ENCODE measurements at regions not wholly inside any gene's neighbourhood (a gene's known extent, or its start where the extent isn't known, plus 50 kb on each side); places are given as distances from the start of the nearest gene placed in this dataset.
A peak's percentile ranks its signal among the peaks of the same experiment; 100 is the strongest.

DNA sequence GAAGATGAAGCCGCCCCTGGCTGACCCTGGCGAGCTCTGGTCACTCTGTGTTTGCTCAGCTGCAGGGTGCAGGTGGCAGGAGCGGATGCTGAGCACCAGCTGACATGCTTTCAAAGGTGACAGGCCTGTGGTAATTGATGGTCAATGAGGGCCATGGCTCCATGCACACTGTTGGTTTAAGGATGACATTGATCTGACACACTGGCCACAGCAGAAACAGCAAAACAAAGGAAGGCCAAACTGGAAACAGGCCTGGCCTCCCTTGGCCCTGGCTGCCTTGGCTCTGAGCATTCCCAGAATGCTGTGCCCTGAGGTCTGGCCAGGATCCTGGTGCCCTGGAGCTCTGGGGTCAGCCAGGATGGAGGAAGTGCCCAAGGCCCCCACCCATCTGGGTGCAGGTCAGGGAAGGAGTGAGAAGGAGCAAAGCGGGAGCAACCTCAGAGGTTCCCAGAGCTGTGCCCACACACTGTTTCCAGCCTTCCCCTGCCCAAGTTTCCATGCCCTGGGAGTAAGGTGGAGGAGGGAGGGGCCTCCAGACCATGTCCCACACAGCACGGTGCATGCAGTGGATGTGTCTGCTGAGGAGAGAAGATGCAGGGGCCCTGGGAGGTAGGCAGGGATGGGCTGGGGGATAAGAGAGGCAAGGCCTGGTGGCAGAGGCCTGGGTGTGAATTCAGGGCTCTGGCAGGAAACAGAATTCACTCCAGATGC, 302.2 kb downstream of the RPS24 start:
- peak; percentile 51 to 94 (median 74) for ATAC-seq
- 37% methylated on average over 5 of the region's 5 CpGs for WGBS (ENCODE audit: insufficient coverage, low coverage, low lambda C conversion rate, missing lambda C conversion rate)
- no peak overlapping the region for H3K4me3 ChIP-seq
- H3K4me1 ChIP-seq, result peaks cover 0 to 12% (median 0%) of the 10 kb centered on the region in 4 donors
- H3K27ac ChIP-seq, result peak overlapping the region in 1 of 3 donors; percentile 18
- TF ChIP-seq POLR2A (IDR thresholded peaks at IDR 0.05), result no peak
- TF ChIP-seq, protein P1, sequence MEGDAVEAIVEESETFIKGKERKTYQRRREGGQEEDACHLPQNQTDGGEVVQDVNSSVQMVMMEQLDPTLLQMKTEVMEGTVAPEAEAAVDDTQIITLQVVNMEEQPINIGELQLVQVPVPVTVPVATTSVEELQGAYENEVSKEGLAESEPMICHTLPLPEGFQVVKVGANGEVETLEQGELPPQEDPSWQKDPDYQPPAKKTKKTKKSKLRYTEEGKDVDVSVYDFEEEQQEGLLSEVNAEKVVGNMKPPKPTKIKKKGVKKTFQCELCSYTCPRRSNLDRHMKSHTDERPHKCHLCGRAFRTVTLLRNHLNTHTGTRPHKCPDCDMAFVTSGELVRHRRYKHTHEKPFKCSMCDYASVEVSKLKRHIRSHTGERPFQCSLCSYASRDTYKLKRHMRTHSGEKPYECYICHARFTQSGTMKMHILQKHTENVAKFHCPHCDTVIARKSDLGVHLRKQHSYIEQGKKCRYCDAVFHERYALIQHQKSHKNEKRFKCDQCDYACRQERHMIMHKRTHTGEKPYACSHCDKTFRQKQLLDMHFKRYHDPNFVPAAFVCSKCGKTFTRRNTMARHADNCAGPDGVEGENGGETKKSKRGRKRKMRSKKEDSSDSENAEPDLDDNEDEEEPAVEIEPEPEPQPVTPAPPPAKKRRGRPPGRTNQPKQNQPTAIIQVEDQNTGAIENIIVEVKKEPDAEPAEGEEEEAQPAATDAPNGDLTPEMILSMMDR (IDR thresholded peaks at IDR 0.05), result no peak
- DNase-seq, result peak; percentile 35 to 81 (median 74)
- intact Hi-C loops (cut with DNase I), result no loop called here
- H3K36me3 ChIP-seq, result no peaks in the 10 kb centered on the region
- H3K27me3 ChIP-seq, result no peaks in the 10 kb centered on the region
- no peaks in the 10 kb centered on the region for H3K9me3 ChIP-seq

DNA sequence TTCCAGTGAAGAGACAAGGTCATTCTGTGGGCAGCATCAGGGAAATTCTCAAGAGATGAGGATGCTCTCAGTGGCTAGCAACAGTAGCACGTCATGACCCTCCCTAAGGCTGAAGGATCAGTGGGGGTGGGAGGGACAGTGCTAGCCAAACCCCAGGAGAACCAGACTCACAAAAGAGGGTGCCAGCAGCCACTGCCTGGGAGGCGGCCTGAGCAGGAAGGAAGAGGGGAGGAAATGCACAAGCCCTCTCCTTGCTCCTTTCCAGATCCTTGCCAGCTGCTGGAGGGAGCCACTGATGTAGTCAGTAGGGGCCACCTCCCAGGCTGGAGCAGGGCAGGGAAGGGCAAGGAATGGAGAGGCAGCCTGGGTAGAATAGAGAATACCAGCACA, 302.7 kb downstream of the RPS24 start:
- Histone ChIP-seq H3K27ac (no peak overlapping the region), H3K4me1 (peaks cover 0 to 12% (median 0%) of the 10 kb centered on the region in 4 donors), H3K4me3 (no peak overlapping the region), H3K27me3 (no peaks in the 10 kb centered on the region), H3K9me3 (no peaks in the 10 kb centered on the region), H3K36me3 (no peaks in the 10 kb centered on the region)
- ATAC-seq (peak in 1 of 4 donors; percentile 18), DNase-seq (peak in 1 of 3 donors; percentile 42)
- WGBS (ENCODE audit: insufficient coverage, low coverage, low lambda C conversion rate, missing lambda C conversion rate), result 80% methylated on average over 1 of the region's 2 CpGs
- TF ChIP-seq POLR2A (IDR thresholded peaks at IDR 0.05), result no peak
- TF ChIP-seq, protein P1 (IDR thresholded peaks at IDR 0.05), result no peak
- intact Hi-C loops (cut with DNase I), result no loop called here

DNA sequence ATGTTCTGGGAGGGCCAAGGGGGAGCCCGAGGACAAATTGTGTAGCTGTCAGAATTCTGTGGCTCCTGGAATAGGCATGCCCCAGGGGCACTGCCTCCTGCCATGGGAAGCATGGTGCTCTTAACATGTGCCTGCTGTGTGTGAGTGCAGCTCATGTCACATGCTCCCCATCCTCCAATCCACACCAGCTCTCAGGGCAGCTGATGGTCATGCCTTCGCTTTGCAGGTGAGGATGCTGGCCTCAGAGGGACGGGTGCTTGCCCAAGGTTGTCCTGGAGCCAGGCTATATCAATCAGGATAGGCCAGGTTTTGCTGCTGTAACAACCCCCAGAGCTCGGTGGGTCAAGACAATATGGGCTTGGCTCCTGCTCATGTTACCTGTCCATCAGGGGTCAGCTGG, 303.4 kb downstream of the RPS24 start:
- Histone ChIP-seq H3K4me1 (peaks cover 0 to 12% (median 0%) of the 10 kb centered on the region in 4 donors), H3K4me3 (no peak overlapping the region), H3K27ac (no peak overlapping the region), H3K27me3 (no peaks in the 10 kb centered on the region), H3K36me3 (no peaks in the 10 kb centered on the region), H3K9me3 (no peaks in the 10 kb centered on the region)
- TF ChIP-seq, protein P1 (IDR thresholded peaks at IDR 0.05), result no peak
- no peak for TF ChIP-seq POLR2A (IDR thresholded peaks at IDR 0.05)
- peak in 1 of 3 donors; percentile 37 for DNase-seq
- intact Hi-C loops (cut with DNase I), result no loop called here
- no peak for ATAC-seq
- WGBS (ENCODE audit: insufficient coverage, low coverage, low lambda C conversion rate, missing lambda C conversion rate), result 60% methylated on average over 1 of the region's 4 CpGs

DNA sequence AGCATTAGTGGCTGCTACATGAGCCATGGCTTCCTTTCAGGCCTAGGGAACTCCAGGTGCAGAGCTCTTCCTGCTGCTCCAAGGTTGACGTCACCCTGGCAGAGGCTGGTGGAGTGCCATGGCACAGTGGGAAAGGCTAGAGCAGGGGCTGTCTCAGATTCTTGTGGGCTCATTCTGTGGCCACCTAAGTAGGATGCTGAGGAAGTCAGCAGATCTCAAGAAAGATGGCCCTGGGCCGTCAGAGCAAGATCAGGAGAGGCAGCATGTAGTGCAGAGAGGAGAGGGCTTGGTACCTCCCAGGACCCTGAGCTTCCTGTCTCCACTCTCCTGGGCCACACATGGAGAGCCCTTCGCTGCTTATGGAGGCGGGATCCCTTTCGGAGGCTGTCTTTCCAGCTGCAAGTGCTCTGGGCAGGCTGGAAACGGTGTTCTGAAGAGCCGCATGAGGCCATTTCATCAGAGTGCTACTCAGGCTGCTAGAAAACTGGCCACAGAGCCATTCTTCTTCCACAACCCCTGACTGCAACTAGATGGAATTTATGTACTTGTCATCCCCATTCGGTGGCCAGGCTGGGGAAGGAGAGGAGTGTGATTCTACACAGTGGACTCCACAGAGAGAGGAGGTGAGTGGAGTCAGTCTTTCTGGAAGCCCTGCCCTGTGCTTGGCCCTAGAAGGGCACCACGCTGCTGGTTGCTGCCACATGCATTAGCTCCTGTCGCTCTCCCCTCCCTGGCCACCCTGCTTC, 304.2 kb downstream of the RPS24 start:
- ATAC-seq (no peak), DNase-seq (peak in 1 of 3 donors; percentile 24)
- TF ChIP-seq POLR2A (IDR thresholded peaks at IDR 0.05), result no peak
- TF ChIP-seq, protein P1 (IDR thresholded peaks at IDR 0.05), result no peak
- no peak overlapping the region for H3K4me3 ChIP-seq
- H3K4me1 ChIP-seq, result peaks cover 0 to 12% (median 0%) of the 10 kb centered on the region in 4 donors
- H3K9me3 ChIP-seq, result no peaks in the 10 kb centered on the region
- no peaks in the 10 kb centered on the region for H3K27me3 ChIP-seq
- intact Hi-C loops (cut with DNase I), result no loop called here
- WGBS (ENCODE audit: insufficient coverage, low coverage, low lambda C conversion rate, missing lambda C conversion rate), result 90% methylated on average over 2 of the region's 10 CpGs
- no peak overlapping the region for H3K27ac ChIP-seq
- no peaks in the 10 kb centered on the region for H3K36me3 ChIP-seq

Measured in right lobe of liver (tissue), 6 donors.